ENCODE measurements at regions not wholly inside any gene's neighbourhood (a gene's known extent, or its start where the extent isn't known, plus 50 kb on each side); places are given as distances from the start of the nearest gene placed in this dataset.

GRCh38 chr4:171565130-171565788, 247.9 kb upstream of the GALNTL6 start (continued):
- TF ChIP-seq ZNF462 (CRISPR knock-in tag; IDR thresholded peaks at IDR 0.05) (no peak), NANOG (IDR thresholded peaks at IDR 0.05; ENCODE audit: borderline replicate concordance) (no peak), ZNF114 (CRISPR knock-in tag; IDR thresholded peaks at IDR 0.05) (no peak), POLR2AphosphoS5 (IDR thresholded peaks at IDR 0.05; ENCODE audit: low read depth) (no peak), EZH2 (IDR thresholded peaks at IDR 0.05; ENCODE audit: low read depth, unreplicated experiment) (no peak), ZNF331 (CRISPR knock-in tag; IDR thresholded peaks at IDR 0.05; ENCODE audit: low read depth) (no peak), REST (IDR thresholded peaks at IDR 0.05; ENCODE audit: unreplicated experiment) (no peak)

Data from GM23338 (cell line).